ENCODE measurements at regions not wholly inside any gene's neighbourhood (a gene's known extent, or its start where the extent isn't known, plus 50 kb on each side); places are given as distances from the start of the nearest gene placed in this dataset.

GRCh38 chr6:50427267-50427666 lies 286.1 kb upstream of the TFAP2D start:
- no peak overlapping the region for H3K9ac ChIP-seq (ENCODE audit: insufficient read length)
- no peak for DNase-seq (ENCODE audit: low read depth, low spot score)
- no peaks in the 10 kb centered on the region for H3K36me3 ChIP-seq (ENCODE audit: insufficient read depth, low read length)
- no peak for TF ChIP-seq FOXP2 (optimal IDR thresholded peaks at IDR 0.05; ENCODE audit: control extremely low read depth, extremely low read length, insufficient read depth)
- TF ChIP-seq POLR2AphosphoS5 (IDR thresholded peaks at IDR 0.05; ENCODE audit: borderline replicate concordance, low read depth, low read length) = no peak
- TF ChIP-seq EZH2 (IDR thresholded peaks at IDR 0.05) = no peak
- H3K4me3 ChIP-seq = no peak overlapping the region
- H3K27ac ChIP-seq = no peak overlapping the region
- H3K9me3 ChIP-seq (ENCODE audit: low read depth, low read length) = no peaks in the 10 kb centered on the region

- H3K36me3 ChIP-seq (ENCODE audit: insufficient read depth, low read length) = no peaks in the 10 kb centered on the region
- H3K27ac ChIP-seq = no peak overlapping the region
- H3K4me3 ChIP-seq = no peak overlapping the region
- no peaks in the 10 kb centered on the region for H3K9me3 ChIP-seq (ENCODE audit: low read depth, low read length)
- H3K9ac ChIP-seq (ENCODE audit: insufficient read length) = no peak overlapping the region
- DNase-seq (ENCODE audit: low read depth, low spot score) = no peak
- TF ChIP-seq POLR2AphosphoS5 (IDR thresholded peaks at IDR 0.05; ENCODE audit: borderline replicate concordance, low read depth, low read length) = no peak
Measured at GRCh38 chr6:50437901-50438300, 275.4 kb upstream of the TFAP2D start.

- Histone ChIP-seq H3K36me3 (ENCODE audit: insufficient read depth, low read length) (no peaks in the 10 kb centered on the region), H3K9ac (ENCODE audit: insufficient read length) (no peak overlapping the region), H3K9me3 (ENCODE audit: low read depth, low read length) (no peaks in the 10 kb centered on the region), H3K4me3 (no peak overlapping the region), H3K27ac (no peak overlapping the region)
- DNase-seq (ENCODE audit: low read depth, low spot score) = no peak
- TF ChIP-seq FOXP2 (optimal IDR thresholded peaks at IDR 0.05; ENCODE audit: control extremely low read depth, extremely low read length, insufficient read depth) (no peak), EZH2 (IDR thresholded peaks at IDR 0.05) (no peak), POLR2AphosphoS5 (IDR thresholded peaks at IDR 0.05; ENCODE audit: borderline replicate concordance, low read depth, low read length) (no peak)
Measured at GRCh38 chr6:50442531-50443040, 270.7 kb upstream of the TFAP2D start.

- DNase-seq (ENCODE audit: low read depth, low spot score) = no peak
- H3K9ac ChIP-seq (ENCODE audit: insufficient read length) = no peak overlapping the region
- no peak overlapping the region for H3K4me3 ChIP-seq
- no peaks in the 10 kb centered on the region for H3K9me3 ChIP-seq (ENCODE audit: low read depth, low read length)
- TF ChIP-seq FOXP2 (optimal IDR thresholded peaks at IDR 0.05; ENCODE audit: control extremely low read depth, extremely low read length, insufficient read depth) (no peak), POLR2AphosphoS5 (IDR thresholded peaks at IDR 0.05; ENCODE audit: borderline replicate concordance, low read depth, low read length) (no peak), EZH2 (IDR thresholded peaks at IDR 0.05) (no peak)
- no peaks in the 10 kb centered on the region for H3K36me3 ChIP-seq (ENCODE audit: insufficient read depth, low read length)
- no peak overlapping the region for H3K27ac ChIP-seq
Measured at GRCh38 chr6:50443144-50443543, 270.2 kb upstream of the TFAP2D start.

- no peak overlapping the region for H3K4me3 ChIP-seq
- H3K9ac ChIP-seq (ENCODE audit: insufficient read length) = no peak overlapping the region
- H3K36me3 ChIP-seq (ENCODE audit: insufficient read depth, low read length) = no peaks in the 10 kb centered on the region
- TF ChIP-seq POLR2AphosphoS5 (IDR thresholded peaks at IDR 0.05; ENCODE audit: borderline replicate concordance, low read depth, low read length) = no peak
- DNase-seq (ENCODE audit: low read depth, low spot score) = no peak
- H3K27ac ChIP-seq = no peak overlapping the region
- no peaks in the 10 kb centered on the region for H3K9me3 ChIP-seq (ENCODE audit: low read depth, low read length)
Measured at GRCh38 chr6:50449128-50449527, 264.2 kb upstream of the TFAP2D start.

- TF ChIP-seq EZH2 (IDR thresholded peaks at IDR 0.05) (no peak), FOXP2 (optimal IDR thresholded peaks at IDR 0.05; ENCODE audit: control extremely low read depth, extremely low read length, insufficient read depth) (no peak), POLR2AphosphoS5 (IDR thresholded peaks at IDR 0.05; ENCODE audit: borderline replicate concordance, low read depth, low read length) (no peak)
- no peak for DNase-seq (ENCODE audit: low read depth, low spot score)
Measured at GRCh38 chr6:50451826-50452400, 261.4 kb upstream of the TFAP2D start.

GRCh38 chr6:50455029-50455428 lies 258.3 kb upstream of the TFAP2D start:
- Histone ChIP-seq H3K27ac (no peak overlapping the region), H3K36me3 (ENCODE audit: insufficient read depth, low read length) (no peaks in the 10 kb centered on the region), H3K4me3 (no peak overlapping the region), H3K9ac (ENCODE audit: insufficient read length) (no peak overlapping the region), H3K9me3 (ENCODE audit: low read depth, low read length) (no peaks in the 10 kb centered on the region)
- DNase-seq (ENCODE audit: low read depth, low spot score) = no peak
- TF ChIP-seq FOXP2 (optimal IDR thresholded peaks at IDR 0.05; ENCODE audit: control extremely low read depth, extremely low read length, insufficient read depth) (no peak), EZH2 (IDR thresholded peaks at IDR 0.05) (no peak), POLR2AphosphoS5 (IDR thresholded peaks at IDR 0.05; ENCODE audit: borderline replicate concordance, low read depth, low read length) (no peak)

More at GRCh38 chr6:50451826-50452400, 261.4 kb upstream of the TFAP2D start:
- Histone ChIP-seq H3K36me3 (ENCODE audit: insufficient read depth, low read length) (no peaks in the 10 kb centered on the region), H3K9ac (ENCODE audit: insufficient read length) (no peak overlapping the region), H3K4me3 (no peak overlapping the region), H3K27ac (no peak overlapping the region), H3K9me3 (ENCODE audit: low read depth, low read length) (no peaks in the 10 kb centered on the region)

GRCh38 chr6:50457351-50457750 lies 256.0 kb upstream of the TFAP2D start:
- no peak overlapping the region for H3K9ac ChIP-seq (ENCODE audit: insufficient read length)
- no peak for DNase-seq (ENCODE audit: low read depth, low spot score)
- no peak overlapping the region for H3K4me3 ChIP-seq
- no peaks in the 10 kb centered on the region for H3K36me3 ChIP-seq (ENCODE audit: insufficient read depth, low read length)
- H3K9me3 ChIP-seq (ENCODE audit: low read depth, low read length) = no peaks in the 10 kb centered on the region
- H3K27ac ChIP-seq = no peak overlapping the region
- TF ChIP-seq EZH2 (IDR thresholded peaks at IDR 0.05) (no peak), FOXP2 (optimal IDR thresholded peaks at IDR 0.05; ENCODE audit: control extremely low read depth, extremely low read length, insufficient read depth) (no peak), POLR2AphosphoS5 (IDR thresholded peaks at IDR 0.05; ENCODE audit: borderline replicate concordance, low read depth, low read length) (no peak)

GRCh38 chr6:50461696-50462095 lies 251.6 kb upstream of the TFAP2D start:
- TF ChIP-seq POLR2AphosphoS5 (IDR thresholded peaks at IDR 0.05; ENCODE audit: borderline replicate concordance, low read depth, low read length) (no peak), EZH2 (IDR thresholded peaks at IDR 0.05) (no peak), FOXP2 (optimal IDR thresholded peaks at IDR 0.05; ENCODE audit: control extremely low read depth, extremely low read length, insufficient read depth) (no peak)
- no peak overlapping the region for H3K4me3 ChIP-seq
- no peak for DNase-seq (ENCODE audit: low read depth, low spot score)
- H3K36me3 ChIP-seq (ENCODE audit: insufficient read depth, low read length) = no peaks in the 10 kb centered on the region
- no peak overlapping the region for H3K9ac ChIP-seq (ENCODE audit: insufficient read length)
- no peak overlapping the region for H3K27ac ChIP-seq
- no peaks in the 10 kb centered on the region for H3K9me3 ChIP-seq (ENCODE audit: low read depth, low read length)
